RWPE2 (cell line): ENCODE measurements at regions not wholly inside any gene's neighbourhood (a gene's known extent, or its start where the extent isn't known, plus 50 kb on each side); places are given as distances from the start of the nearest gene placed in this dataset.
"Not testable (repeated sequence)": the region's sequence is repeated elsewhere in the genome, so short reads cannot be mapped to it uniquely, and the experiment has no call there.

Source experiments
- ATAC-seq: fragments of 200-7000 bp; cut with Tn5 transposase; 3 replicates; pipeline ENCODE4 v1.9.1; 2021; ENCODE audit warnings: low read depth
- DNase-seq: peaks from one replicate; pipeline ENCODE4 v3.0.0-alpha.2; 2020; ENCODE audit warnings: low spot score
- H3K27ac ChIP-seq: fragments of 450-650 bp; 2 replicates; pipeline ENCODE4 v1.5.1; 2017; ENCODE audit warnings: mild to moderate bottlenecking; ENCODE audit not compliant: poor library complexity, severe bottlenecking
- H3K27me3 ChIP-seq: fragments of 250-450 bp; sonication (Bioruptor Pico); 2 replicates; pipeline ENCODE4 v1.5.1; 2021; ENCODE audit warnings: mild to moderate bottlenecking, moderate library complexity; ENCODE audit not compliant: insufficient read depth, poor library complexity, severe bottlenecking
- H3K36me3 ChIP-seq: fragments of 250-450 bp; sonication (Bioruptor Pico); 2 replicates; pipeline ENCODE4 v1.5.1; 2020; ENCODE audit warnings: low read depth, mild to moderate bottlenecking, moderate library complexity
- H3K4me1 ChIP-seq: fragments of 250-450 bp; sonication (Bioruptor Pico); 2 replicates; pipeline ENCODE4 v1.5.1; 2021; ENCODE audit warnings: mild to moderate bottlenecking, moderate library complexity; ENCODE audit not compliant: insufficient read depth, poor library complexity, severe bottlenecking
- H3K4me3 ChIP-seq: fragments of 250-450 bp; sonication (Bioruptor Pico); 2 replicates; pipeline ENCODE4 v1.5.1; 2021; ENCODE audit warnings: mild to moderate bottlenecking, moderate library complexity; ENCODE audit not compliant: severe bottlenecking
- H3K9me3 ChIP-seq: fragments of 250-450 bp; sonication (Bioruptor Pico); 2 replicates; pipeline ENCODE4 v1.5.1; 2021; ENCODE audit warnings: mild to moderate bottlenecking, moderate library complexity; ENCODE audit not compliant: severe bottlenecking
- CTCF ChIP-seq: fragments of 450-650 bp; IDR thresholded peaks from one replicate; pipeline ENCODE4 v1.5.1; 2017; ENCODE audit warnings: mild to moderate bottlenecking, moderate library complexity; ENCODE audit not compliant: poor library complexity, severe bottlenecking

DNA sequence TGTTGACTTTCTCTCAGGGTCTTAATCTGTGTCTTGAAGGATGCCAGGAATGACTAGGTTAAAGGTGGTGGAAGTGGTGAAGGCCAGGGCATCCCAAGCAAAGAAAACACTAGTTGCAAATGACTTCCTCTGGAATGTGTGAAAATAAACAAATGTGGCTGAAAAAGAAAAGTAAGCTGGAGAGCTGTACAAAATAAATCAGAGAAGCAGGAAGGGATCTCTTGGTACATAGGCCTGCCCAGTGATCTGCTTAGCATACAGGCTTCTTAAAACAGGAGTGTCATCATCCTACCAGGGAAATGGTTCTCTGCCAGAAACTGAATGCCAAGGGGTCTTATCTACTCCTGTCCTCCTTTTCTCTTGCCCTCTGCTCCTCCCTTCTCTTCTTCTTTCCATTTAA is 1616.0 kb downstream of the KHDRBS2 start:
- no peaks in the 10 kb centered on the region for H3K4me1 ChIP-seq
- H3K27ac ChIP-seq = no peak overlapping the region
- ATAC-seq (no peak), DNase-seq (no peak)
- H3K27me3 ChIP-seq = no peaks in the 10 kb centered on the region
- H3K4me3 ChIP-seq = no peak overlapping the region
- H3K9me3 ChIP-seq = no peaks in the 10 kb centered on the region
- no peak for TF ChIP-seq CTCF
- H3K36me3 ChIP-seq = no peaks in the 10 kb centered on the region

DNA sequence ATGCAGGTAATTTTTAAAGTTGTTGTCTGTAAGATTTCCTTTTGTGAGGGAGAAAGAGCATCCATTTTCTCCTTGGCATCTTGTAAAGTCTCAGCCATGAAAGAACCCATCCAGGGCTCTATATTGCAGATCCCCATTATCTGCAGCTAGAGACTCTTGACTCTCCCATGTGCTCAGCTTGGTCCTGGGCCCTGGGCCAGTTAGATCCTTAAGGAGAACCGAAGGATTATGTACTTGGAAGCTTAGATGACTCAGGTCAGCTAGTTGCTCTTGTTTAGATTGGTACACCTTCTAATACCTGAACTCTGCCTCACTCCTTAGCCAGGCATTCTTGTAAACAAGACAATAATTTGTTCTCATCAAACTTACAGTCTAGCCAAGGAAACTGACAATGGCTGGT is 1617.6 kb downstream of the KHDRBS2 start:
- H3K27me3 ChIP-seq = no peaks in the 10 kb centered on the region
- no peak for TF ChIP-seq CTCF
- DNase-seq (no peak), ATAC-seq (no peak)
- no peaks in the 10 kb centered on the region for H3K4me1 ChIP-seq
- no peaks in the 10 kb centered on the region for H3K36me3 ChIP-seq
- H3K4me3 ChIP-seq = no peak overlapping the region
- no peak overlapping the region for H3K27ac ChIP-seq
- no peaks in the 10 kb centered on the region for H3K9me3 ChIP-seq

DNA sequence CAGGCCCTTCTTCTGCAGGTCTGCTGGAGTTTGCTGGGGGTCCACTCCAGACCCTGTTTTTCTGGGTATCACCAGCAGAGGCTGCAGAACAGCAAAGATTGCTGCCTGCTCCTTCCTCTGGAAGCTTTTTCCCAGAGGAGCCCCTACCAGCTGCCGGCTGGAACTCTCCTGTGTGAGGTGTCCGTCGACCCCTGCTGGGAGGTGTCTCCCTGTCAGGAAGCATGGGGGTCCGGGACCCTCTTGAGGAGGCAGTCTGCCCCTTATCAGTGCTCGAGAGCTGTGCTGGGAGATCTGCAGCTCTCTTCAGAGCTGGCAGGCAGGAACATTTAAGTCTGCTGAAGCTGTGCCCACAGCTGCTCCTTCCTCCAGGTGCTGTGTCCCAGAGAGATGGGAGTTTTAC is 1622.8 kb downstream of the KHDRBS2 start:
- not testable (repeated sequence) for H3K27ac ChIP-seq, ATAC-seq, DNase-seq, H3K27me3 ChIP-seq, H3K9me3 ChIP-seq, H3K4me3 ChIP-seq, H3K36me3 ChIP-seq, H3K4me1 ChIP-seq

- TF ChIP-seq CTCF = no peak
- Histone ChIP-seq H3K9me3 (no peaks in the 10 kb centered on the region), H3K36me3 (no peaks in the 10 kb centered on the region)
Observed at GRCh38 chr6:60643870-60644269, 1642.2 kb downstream of the KHDRBS2 start.

GRCh38 chr6:60639185-60639584 is 1646.8 kb downstream of the KHDRBS2 start:
- ATAC-seq, H3K9me3 ChIP-seq, H3K27me3 ChIP-seq: not testable (repeated sequence)

More at GRCh38 chr6:60643870-60644269, 1642.2 kb downstream of the KHDRBS2 start:
- no peak for ATAC-seq
- Histone ChIP-seq H3K27me3 (no peaks in the 10 kb centered on the region), H3K4me1 (no peaks in the 10 kb centered on the region), H3K4me3 (no peak overlapping the region), H3K27ac (no peak overlapping the region)
- no peak for DNase-seq

More at GRCh38 chr6:60639185-60639584, 1646.8 kb downstream of the KHDRBS2 start:
- H3K4me3 ChIP-seq, H3K27ac ChIP-seq, H3K4me1 ChIP-seq, DNase-seq, H3K36me3 ChIP-seq: not testable (repeated sequence)
